Vagina (tissue), 2 donors: ENCODE measurements at regions not wholly inside any gene's neighbourhood (a gene's known extent, or its start where the extent isn't known, plus 50 kb on each side); places are given as distances from the start of the nearest gene placed in this dataset.

Experiments
- DNase-seq, 2 donors: peaks; one replicate each; pipeline ENCODE4 v3.0.0-alpha.2; 2017; ENCODE audit errors: extremely low spot score in 2 of 2
- H3K27ac ChIP-seq: fragments of 200-600 bp; sonication (generic); one replicate; pipeline ENCODE4 v1.5.1; 2019
- H3K27me3 ChIP-seq: fragments of 200-600 bp; sonication (generic); one replicate; pipeline ENCODE4 v1.5.1; 2019
- H3K36me3 ChIP-seq, 2 donors: fragments of 200-600 bp; sonication (generic); one replicate each; pipeline ENCODE4 v1.5.1; 2017 to 2019
- H3K4me1 ChIP-seq: fragments of 200-600 bp; sonication (generic); one replicate; pipeline ENCODE4 v1.5.1; 2019
- H3K4me3 ChIP-seq, 2 donors: fragments of 200-600 bp; sonication (generic); 1 replicate in 1 of 2; 2 replicates in 1 of 2; pipeline ENCODE4 v1.5.1; 2016 to 2019
- H3K9me3 ChIP-seq: fragments of 200-600 bp; sonication (generic); one replicate; pipeline ENCODE4 v1.5.1; 2019
- POLR2A ChIP-seq, 2 donors: fragments of 450-650 bp; IDR thresholded peaks; one replicate each; pipeline ENCODE4 v1.6.1; 2017; ENCODE audit warnings: antibody characterized with exemption in 2 of 2, mild to moderate bottlenecking in 2 of 2, moderate library complexity in 2 of 2
- POLR2AphosphoS5 ChIP-seq, 2 donors: sonication (generic); formaldehyde crosslinking; IDR thresholded peaks; one replicate each; pipeline ENCODE4 v1.9.0; 2017; ENCODE audit warnings: antibody characterized with exemption in 2 of 2, mild to moderate bottlenecking in 2 of 2, low read depth in 1 of 2; ENCODE audit not compliant: insufficient read depth in 1 of 2
- intact Hi-C: fragments of 100-400 bp; cut with DNase I; formaldehyde crosslinking; loops from one replicate; pipeline ENCODE4 v1.15.1; 2023
- TF ChIP-seq, protein P1 (sequence below), 3 experiments: fragments of 450-650 bp in 2 of 3; fragments of 200-600 bp in 1 of 3; sonication (generic) in 1 of 3; IDR thresholded peaks; one replicate each; pipeline ENCODE4 v1.5.1; 2017 to 2019; ENCODE audit warnings: antibody characterized with exemption in 3 of 3, mild to moderate bottlenecking in 2 of 3, moderate library complexity in 2 of 3

DNA sequence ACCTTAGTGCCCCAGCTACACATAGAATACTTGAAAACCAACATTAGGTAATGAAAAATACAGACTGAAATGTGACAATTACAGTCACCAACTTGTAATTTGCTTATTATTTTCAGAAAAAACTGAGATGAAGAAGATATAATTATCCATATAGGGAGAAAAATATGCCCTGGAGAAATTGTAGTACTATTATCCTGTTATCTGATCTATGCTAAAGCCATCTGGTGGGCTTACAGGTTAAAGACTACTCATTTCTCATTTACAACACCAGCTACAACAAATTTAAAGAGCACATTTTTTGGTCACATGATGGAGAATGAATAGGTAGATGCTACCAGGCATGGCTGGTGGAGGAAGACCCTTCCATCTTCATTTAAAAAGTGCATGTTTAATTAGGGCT, 79.6 kb upstream of the NYAP2 start:
- no peak for DNase-seq
- no peaks in the 10 kb centered on the region for H3K9me3 ChIP-seq

DNA sequence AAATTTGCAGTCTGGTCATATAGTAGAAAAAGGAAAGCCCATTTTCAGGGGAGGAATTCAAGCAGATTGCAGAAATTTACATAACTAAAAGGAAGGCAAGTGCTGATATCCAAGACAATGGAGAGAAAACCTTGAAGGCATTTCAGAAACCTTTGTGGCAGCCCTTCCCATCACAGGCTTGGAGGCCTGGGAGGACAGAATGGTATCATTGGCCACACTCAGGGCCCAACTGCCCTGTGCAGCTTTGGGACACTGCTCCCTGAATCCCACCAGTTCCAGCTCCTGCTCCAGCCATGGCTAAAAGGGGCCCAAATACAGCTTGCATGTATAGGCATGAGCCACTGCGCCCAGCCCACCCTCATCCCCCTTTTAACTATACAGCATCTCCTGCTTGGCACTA, 81.1 kb upstream of the NYAP2 start:
- no peak overlapping the region for H3K27ac ChIP-seq

More for the DNA sequence above, 79.6 kb upstream of the NYAP2 start:
- intact Hi-C loops: no loop called here
- Histone ChIP-seq H3K36me3 (no peaks in the 10 kb centered on the region), H3K4me1 (no peaks in the 10 kb centered on the region), H3K27me3 (no peaks in the 10 kb centered on the region), H3K27ac (no peak overlapping the region), H3K4me3 (no peak overlapping the region)
- TF ChIP-seq, protein P1, sequence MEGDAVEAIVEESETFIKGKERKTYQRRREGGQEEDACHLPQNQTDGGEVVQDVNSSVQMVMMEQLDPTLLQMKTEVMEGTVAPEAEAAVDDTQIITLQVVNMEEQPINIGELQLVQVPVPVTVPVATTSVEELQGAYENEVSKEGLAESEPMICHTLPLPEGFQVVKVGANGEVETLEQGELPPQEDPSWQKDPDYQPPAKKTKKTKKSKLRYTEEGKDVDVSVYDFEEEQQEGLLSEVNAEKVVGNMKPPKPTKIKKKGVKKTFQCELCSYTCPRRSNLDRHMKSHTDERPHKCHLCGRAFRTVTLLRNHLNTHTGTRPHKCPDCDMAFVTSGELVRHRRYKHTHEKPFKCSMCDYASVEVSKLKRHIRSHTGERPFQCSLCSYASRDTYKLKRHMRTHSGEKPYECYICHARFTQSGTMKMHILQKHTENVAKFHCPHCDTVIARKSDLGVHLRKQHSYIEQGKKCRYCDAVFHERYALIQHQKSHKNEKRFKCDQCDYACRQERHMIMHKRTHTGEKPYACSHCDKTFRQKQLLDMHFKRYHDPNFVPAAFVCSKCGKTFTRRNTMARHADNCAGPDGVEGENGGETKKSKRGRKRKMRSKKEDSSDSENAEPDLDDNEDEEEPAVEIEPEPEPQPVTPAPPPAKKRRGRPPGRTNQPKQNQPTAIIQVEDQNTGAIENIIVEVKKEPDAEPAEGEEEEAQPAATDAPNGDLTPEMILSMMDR (IDR thresholded peaks at IDR 0.05): no peak
- no peak for TF ChIP-seq POLR2AphosphoS5 (IDR thresholded peaks at IDR 0.05; ENCODE audit: insufficient read depth in 1 of 2, low read depth in 1 of 2)

DNA sequence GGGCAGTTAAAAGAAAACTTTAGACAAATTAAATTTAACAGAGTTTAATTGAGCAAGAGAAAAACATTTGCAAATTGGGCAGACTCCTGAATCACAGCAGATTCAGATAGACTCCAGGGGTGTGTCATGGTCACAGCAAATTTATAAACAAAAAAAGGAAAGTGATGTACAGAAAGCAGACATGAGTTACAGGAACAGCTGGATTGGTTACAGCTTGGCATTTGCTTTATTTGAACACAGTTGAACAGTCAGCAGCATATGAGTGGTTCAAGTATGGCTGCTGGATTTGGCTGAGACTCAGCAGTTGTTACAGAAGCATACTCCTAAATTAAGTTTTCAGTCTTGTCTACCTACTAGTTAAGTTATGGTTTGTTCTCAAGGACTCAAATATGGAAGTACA, 82.3 kb upstream of the NYAP2 start:
- Histone ChIP-seq H3K9me3 (no peaks in the 10 kb centered on the region), H3K36me3 (no peaks in the 10 kb centered on the region), H3K4me1 (no peaks in the 10 kb centered on the region), H3K27me3 (no peaks in the 10 kb centered on the region), H3K27ac (no peak overlapping the region), H3K4me3 (no peak overlapping the region)
- intact Hi-C loops: no loop called here
- TF ChIP-seq POLR2A (IDR thresholded peaks at IDR 0.05): no peak
- no peak for TF ChIP-seq POLR2AphosphoS5 (IDR thresholded peaks at IDR 0.05; ENCODE audit: insufficient read depth in 1 of 2, low read depth in 1 of 2)
- TF ChIP-seq, protein P1 (IDR thresholded peaks at IDR 0.05): no peak
- no peak for DNase-seq

More for the DNA sequence above, 81.1 kb upstream of the NYAP2 start:
- intact Hi-C loops: no loop called here
- no peak for TF ChIP-seq POLR2AphosphoS5 (IDR thresholded peaks at IDR 0.05; ENCODE audit: insufficient read depth in 1 of 2, low read depth in 1 of 2)
- TF ChIP-seq, protein P1 (IDR thresholded peaks at IDR 0.05): no peak
- TF ChIP-seq POLR2A (IDR thresholded peaks at IDR 0.05): no peak
- DNase-seq: no peak
- Histone ChIP-seq H3K36me3 (no peaks in the 10 kb centered on the region), H3K27me3 (no peaks in the 10 kb centered on the region), H3K9me3 (no peaks in the 10 kb centered on the region), H3K4me1 (no peaks in the 10 kb centered on the region), H3K4me3 (no peak overlapping the region)

DNA sequence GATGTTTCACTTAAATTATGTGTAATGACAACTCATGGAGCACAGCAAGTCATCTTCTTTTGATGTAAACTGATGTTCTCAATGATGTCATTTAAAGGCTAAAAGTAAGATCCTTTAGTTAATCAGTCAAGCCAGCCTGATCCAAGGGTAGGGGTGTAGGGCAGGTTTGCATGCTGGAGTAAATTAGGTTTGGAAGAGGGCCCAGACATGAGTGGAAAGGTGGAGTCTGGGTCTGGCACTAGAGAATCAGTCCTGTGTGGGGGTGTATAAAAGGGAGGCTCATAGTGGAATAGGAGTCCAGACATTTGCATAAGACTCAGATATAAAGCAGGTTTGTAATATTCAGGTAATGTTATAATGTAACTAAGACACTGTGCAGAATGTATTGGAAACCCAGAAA, 88.8 kb upstream of the NYAP2 start:
- Histone ChIP-seq H3K4me1 (no peaks in the 10 kb centered on the region), H3K9me3 (no peaks in the 10 kb centered on the region), H3K4me3 (no peak overlapping the region), H3K27ac (no peak overlapping the region), H3K27me3 (no peaks in the 10 kb centered on the region), H3K36me3 (no peaks in the 10 kb centered on the region)
- DNase-seq: no peak
- TF ChIP-seq, protein P1 (IDR thresholded peaks at IDR 0.05): no peak
- TF ChIP-seq POLR2A (IDR thresholded peaks at IDR 0.05) (no peak), POLR2AphosphoS5 (IDR thresholded peaks at IDR 0.05; ENCODE audit: insufficient read depth in 1 of 2, low read depth in 1 of 2) (no peak)
- intact Hi-C loops: no loop called here

GRCh38 chr2:225309516-225309915, 90.0 kb upstream of the NYAP2 start:
- Histone ChIP-seq H3K36me3 (no peaks in the 10 kb centered on the region), H3K4me1 (no peaks in the 10 kb centered on the region), H3K27ac (no peak overlapping the region), H3K9me3 (no peaks in the 10 kb centered on the region), H3K27me3 (no peaks in the 10 kb centered on the region), H3K4me3 (no peak overlapping the region)
- TF ChIP-seq POLR2AphosphoS5 (IDR thresholded peaks at IDR 0.05; ENCODE audit: insufficient read depth in 1 of 2, low read depth in 1 of 2) (no peak), POLR2A (IDR thresholded peaks at IDR 0.05) (no peak)
- TF ChIP-seq, protein P1 (IDR thresholded peaks at IDR 0.05): no peak
- intact Hi-C loops: no loop called here
- DNase-seq: no peak
